ENCODE measurements at regions not wholly inside any gene's neighbourhood (a gene's known extent, or its start where the extent isn't known, plus 50 kb on each side); places are given as distances from the start of the nearest gene placed in this dataset.

- Histone ChIP-seq H3K4me1 (ENCODE audit: control insufficient read depth, insufficient read depth, low read length) (peaks cover 12% of the 10 kb centered on the region), H3K9me3 (ENCODE audit: control insufficient read depth, insufficient read depth, low read length) (no peaks in the 10 kb centered on the region), H3K27me3 (ENCODE audit: control insufficient read depth, insufficient read depth, low read length) (no peaks in the 10 kb centered on the region), H3K4me3 (ENCODE audit: low read depth, low read length) (no peak overlapping the region), H3K27ac (ENCODE audit: low read depth, low read length) (no peak overlapping the region), H3K9ac (ENCODE audit: low read depth, low read length) (no peak overlapping the region), H3K36me3 (ENCODE audit: control insufficient read depth, insufficient read depth, low read length) (no peaks in the 10 kb centered on the region)
These were observed 362.4 kb downstream of the OTOL1 start for GRCh38 chr3:161859057-161859456.

- no peaks in the 10 kb centered on the region for H3K9me3 ChIP-seq (ENCODE audit: control insufficient read depth, insufficient read depth, low read length)
- H3K27me3 ChIP-seq (ENCODE audit: control insufficient read depth, insufficient read depth, low read length): no peaks in the 10 kb centered on the region
- H3K4me1 ChIP-seq (ENCODE audit: control insufficient read depth, insufficient read depth, low read length): peaks cover 12% of the 10 kb centered on the region
- H3K36me3 ChIP-seq (ENCODE audit: control insufficient read depth, insufficient read depth, low read length): no peaks in the 10 kb centered on the region
- peak overlapping the region; percentile 53 for H3K27ac ChIP-seq (ENCODE audit: low read depth, low read length)
- no peak overlapping the region for H3K4me3 ChIP-seq (ENCODE audit: low read depth, low read length)
- no peak overlapping the region for H3K9ac ChIP-seq (ENCODE audit: low read depth, low read length)
These were observed 363.4 kb downstream of the OTOL1 start for GRCh38 chr3:161859865-161860450.

- no peaks in the 10 kb centered on the region for H3K27me3 ChIP-seq (ENCODE audit: control insufficient read depth, insufficient read depth, low read length)
- H3K9me3 ChIP-seq (ENCODE audit: control insufficient read depth, insufficient read depth, low read length): no peaks in the 10 kb centered on the region
- no peak overlapping the region for H3K27ac ChIP-seq (ENCODE audit: low read depth, low read length)
- no peak overlapping the region for H3K9ac ChIP-seq (ENCODE audit: low read depth, low read length)
- no peaks in the 10 kb centered on the region for H3K36me3 ChIP-seq (ENCODE audit: control insufficient read depth, insufficient read depth, low read length)
- peaks cover 12% of the 10 kb centered on the region for H3K4me1 ChIP-seq (ENCODE audit: control insufficient read depth, insufficient read depth, low read length)
- no peak overlapping the region for H3K4me3 ChIP-seq (ENCODE audit: low read depth, low read length)
These were observed 367.2 kb downstream of the OTOL1 start for GRCh38 chr3:161863775-161864174.

- no peak overlapping the region for H3K4me3 ChIP-seq (ENCODE audit: low read depth, low read length)
- H3K9me3 ChIP-seq (ENCODE audit: control insufficient read depth, insufficient read depth, low read length): no peaks in the 10 kb centered on the region
- no peaks in the 10 kb centered on the region for H3K36me3 ChIP-seq (ENCODE audit: control insufficient read depth, insufficient read depth, low read length)
- H3K27me3 ChIP-seq (ENCODE audit: control insufficient read depth, insufficient read depth, low read length): no peaks in the 10 kb centered on the region
- H3K4me1 ChIP-seq (ENCODE audit: control insufficient read depth, insufficient read depth, low read length): no peaks in the 10 kb centered on the region
- H3K27ac ChIP-seq (ENCODE audit: low read depth, low read length): no peak overlapping the region
- H3K9ac ChIP-seq (ENCODE audit: low read depth, low read length): no peak overlapping the region
These were observed 369.6 kb downstream of the OTOL1 start for GRCh38 chr3:161866176-161866575.

GRCh38 chr3:161875483-161875882 is 378.9 kb downstream of the OTOL1 start:
- H3K36me3 ChIP-seq (ENCODE audit: control insufficient read depth, insufficient read depth, low read length): no peaks in the 10 kb centered on the region
- no peak overlapping the region for H3K9ac ChIP-seq (ENCODE audit: low read depth, low read length)
- H3K4me1 ChIP-seq (ENCODE audit: control insufficient read depth, insufficient read depth, low read length): peaks cover 7% of the 10 kb centered on the region; the same call in 1 of the 2 replicates

GRCh38 chr3:161879470-161879869 is 382.9 kb downstream of the OTOL1 start:
- H3K4me1 ChIP-seq (ENCODE audit: control insufficient read depth, insufficient read depth, low read length): no peaks in the 10 kb centered on the region
- H3K36me3 ChIP-seq (ENCODE audit: control insufficient read depth, insufficient read depth, low read length): no peaks in the 10 kb centered on the region
- no peak overlapping the region for H3K27ac ChIP-seq (ENCODE audit: low read depth, low read length)
- H3K9me3 ChIP-seq (ENCODE audit: control insufficient read depth, insufficient read depth, low read length): peaks cover 4% of the 10 kb centered on the region; the same call in 1 of the 2 replicates
- H3K9ac ChIP-seq (ENCODE audit: low read depth, low read length): no peak overlapping the region
- no peak overlapping the region for H3K4me3 ChIP-seq (ENCODE audit: low read depth, low read length)
- H3K27me3 ChIP-seq (ENCODE audit: control insufficient read depth, insufficient read depth, low read length): no peaks in the 10 kb centered on the region

More at GRCh38 chr3:161875483-161875882, 378.9 kb downstream of the OTOL1 start:
- H3K27ac ChIP-seq (ENCODE audit: low read depth, low read length): no peak overlapping the region
- H3K4me3 ChIP-seq (ENCODE audit: low read depth, low read length): no peak overlapping the region
- no peaks in the 10 kb centered on the region for H3K27me3 ChIP-seq (ENCODE audit: control insufficient read depth, insufficient read depth, low read length)
- no peaks in the 10 kb centered on the region; the same call in 1 of the 2 replicates for H3K9me3 ChIP-seq (ENCODE audit: control insufficient read depth, insufficient read depth, low read length)

GRCh38 chr3:161884830-161885229 is 388.2 kb downstream of the OTOL1 start:
- no peak overlapping the region for H3K27ac ChIP-seq (ENCODE audit: low read depth, low read length)
- no peak overlapping the region for H3K9ac ChIP-seq (ENCODE audit: low read depth, low read length)
- no peaks in the 10 kb centered on the region for H3K4me1 ChIP-seq (ENCODE audit: control insufficient read depth, insufficient read depth, low read length)
- no peaks in the 10 kb centered on the region for H3K36me3 ChIP-seq (ENCODE audit: control insufficient read depth, insufficient read depth, low read length)
- no peaks in the 10 kb centered on the region for H3K27me3 ChIP-seq (ENCODE audit: control insufficient read depth, insufficient read depth, low read length)
- H3K4me3 ChIP-seq (ENCODE audit: low read depth, low read length): no peak overlapping the region; the same call in 1 of the 2 replicates
- H3K9me3 ChIP-seq (ENCODE audit: control insufficient read depth, insufficient read depth, low read length): peaks cover 22% of the 10 kb centered on the region

GRCh38 chr3:161890147-161890625 is 393.6 kb downstream of the OTOL1 start:
- Histone ChIP-seq H3K9ac (ENCODE audit: low read depth, low read length) (no peak overlapping the region), H3K4me1 (ENCODE audit: control insufficient read depth, insufficient read depth, low read length) (no peaks in the 10 kb centered on the region)

GRCh38 chr3:161893972-161894371 is 397.4 kb downstream of the OTOL1 start:
- Histone ChIP-seq H3K9ac (ENCODE audit: low read depth, low read length) (no peak overlapping the region), H3K4me1 (ENCODE audit: control insufficient read depth, insufficient read depth, low read length) (no peaks in the 10 kb centered on the region), H3K4me3 (ENCODE audit: low read depth, low read length) (no peak overlapping the region), H3K9me3 (ENCODE audit: control insufficient read depth, insufficient read depth, low read length) (no peaks in the 10 kb centered on the region), H3K27me3 (ENCODE audit: control insufficient read depth, insufficient read depth, low read length) (no peaks in the 10 kb centered on the region), H3K27ac (ENCODE audit: low read depth, low read length) (no peak overlapping the region), H3K36me3 (ENCODE audit: control insufficient read depth, insufficient read depth, low read length) (no peaks in the 10 kb centered on the region)

More at GRCh38 chr3:161890147-161890625, 393.6 kb downstream of the OTOL1 start:
- Histone ChIP-seq H3K27ac (ENCODE audit: low read depth, low read length) (no peak overlapping the region), H3K9me3 (ENCODE audit: control insufficient read depth, insufficient read depth, low read length) (peaks cover 12% of the 10 kb centered on the region), H3K4me3 (ENCODE audit: low read depth, low read length) (no peak overlapping the region), H3K27me3 (ENCODE audit: control insufficient read depth, insufficient read depth, low read length) (no peaks in the 10 kb centered on the region), H3K36me3 (ENCODE audit: control insufficient read depth, insufficient read depth, low read length) (no peaks in the 10 kb centered on the region)

GRCh38 chr3:161894657-161895056 is 398.0 kb downstream of the OTOL1 start:
- Histone ChIP-seq H3K27me3 (ENCODE audit: control insufficient read depth, insufficient read depth, low read length) (no peaks in the 10 kb centered on the region), H3K4me1 (ENCODE audit: control insufficient read depth, insufficient read depth, low read length) (no peaks in the 10 kb centered on the region), H3K4me3 (ENCODE audit: low read depth, low read length) (no peak overlapping the region), H3K9ac (ENCODE audit: low read depth, low read length) (no peak overlapping the region), H3K27ac (ENCODE audit: low read depth, low read length) (no peak overlapping the region), H3K36me3 (ENCODE audit: control insufficient read depth, insufficient read depth, low read length) (no peaks in the 10 kb centered on the region), H3K9me3 (ENCODE audit: control insufficient read depth, insufficient read depth, low read length) (no peaks in the 10 kb centered on the region)

- Histone ChIP-seq H3K4me3 (ENCODE audit: low read depth, low read length) (no peak overlapping the region), H3K4me1 (ENCODE audit: control insufficient read depth, insufficient read depth, low read length) (no peaks in the 10 kb centered on the region), H3K27me3 (ENCODE audit: control insufficient read depth, insufficient read depth, low read length) (no peaks in the 10 kb centered on the region), H3K36me3 (ENCODE audit: control insufficient read depth, insufficient read depth, low read length) (no peaks in the 10 kb centered on the region), H3K27ac (ENCODE audit: low read depth, low read length) (no peak overlapping the region), H3K9ac (ENCODE audit: low read depth, low read length) (no peak overlapping the region), H3K9me3 (ENCODE audit: control insufficient read depth, insufficient read depth, low read length) (no peaks in the 10 kb centered on the region)
These were observed 409.0 kb downstream of the OTOL1 start for GRCh38 chr3:161905520-161906132.
